Right lobe of liver (tissue), 6 donors: ENCODE measurements at regions not wholly inside any gene's neighbourhood (a gene's known extent, or its start where the extent isn't known, plus 50 kb on each side); places are given as distances from the start of the nearest gene placed in this dataset.

Experiments
- ATAC-seq, 4 donors: fragments of 200-7000 bp; cut with Tn5 transposase; one replicate each; pipeline ENCODE4 v1.9.1; 2020; ENCODE audit warnings: mild to moderate bottlenecking in 4 of 4, moderate library complexity in 4 of 4
- DNase-seq, 3 donors: peaks; one replicate each; pipeline ENCODE4 v3.0.0-alpha.2; 2020
- H3K27ac ChIP-seq, 3 donors: fragments of 200-600 bp; one replicate each; pipeline ENCODE4 v1.8.0; 2022
- H3K27me3 ChIP-seq, 2 donors: fragments of 200-600 bp; one replicate each; pipeline ENCODE4 v1.8.0; 2022
- H3K36me3 ChIP-seq, 4 donors: fragments of 200-600 bp; sonication (generic) in 1 of 4; one replicate each; pipeline versions ENCODE4 v1.5.1 to v1.8.0; 2017 to 2022; ENCODE audit warnings: control low read depth in 1 of 4
- H3K4me1 ChIP-seq, 4 donors: fragments of 200-600 bp; sonication (generic) in 1 of 4; one replicate each; pipeline versions ENCODE4 v1.5.1 to v1.8.0; 2017 to 2022; ENCODE audit warnings: control low read depth in 1 of 4
- H3K4me3 ChIP-seq, 3 donors: fragments of 200-600 bp; one replicate each; pipeline ENCODE4 v1.8.0; 2022
- H3K9me3 ChIP-seq, 4 donors: fragments of 200-600 bp; sonication (generic) in 1 of 4; one replicate each; pipeline versions ENCODE4 v1.5.1 to v1.8.0; 2017 to 2022; ENCODE audit warnings: control low read depth in 1 of 4
- CTCF ChIP-seq, 4 donors: fragments of 200-600 bp in 3 of 4; fragments of 450-650 bp in 1 of 4; IDR thresholded peaks; one replicate each; pipeline versions ENCODE4 v1.5.1 to v1.8.0; 2016 to 2022; ENCODE audit warnings: antibody characterized with exemption in 4 of 4, mild to moderate bottlenecking in 2 of 4
- POLR2A ChIP-seq: fragments of 450-650 bp; IDR thresholded peaks from one replicate; pipeline ENCODE4 v1.6.1; 2017; ENCODE audit warnings: antibody characterized with exemption, mild to moderate bottlenecking
- WGBS: methylation state at CpG from one replicate; pipeline ENCODE4 v1.1.6; 2018; ENCODE audit warnings: low coverage, low lambda C conversion rate; ENCODE audit not compliant: insufficient coverage; ENCODE audit errors: missing lambda C conversion rate; 5-methylcytosine and 5-hydroxymethylcytosine counted together
- intact Hi-C, 2 donors: fragments of 100-400 bp; cut with DNase I; formaldehyde crosslinking; loops; one replicate each; pipeline versions ENCODE4 v1.11.2 to v1.14.1; 2022
- donor health status: DM: no; HTN: yes; CAD: no.
- donor health status: DM: no; HTN: no; CAD: no.
- donor health status: DM: no; HTN: no; CAD: no.
- donor health status: DM: no; HTN: yes; CAD: no.
- donor health status: DM: no; HTN: yes; CAD: no.

- H3K4me1 ChIP-seq, result no peaks in the 10 kb centered on the region
- no peaks in the 10 kb centered on the region for H3K9me3 ChIP-seq
- H3K27me3 ChIP-seq, result no peaks in the 10 kb centered on the region
- H3K36me3 ChIP-seq, result no peaks in the 10 kb centered on the region
- no peak overlapping the region for H3K27ac ChIP-seq
- peak in 3 of 4 donors; percentile 25 to 36 (median 31) for ATAC-seq
- no peak overlapping the region for H3K4me3 ChIP-seq
- no peak for DNase-seq
- 27% methylated on average over 4 of the region's 4 CpGs for whole genome bisulfite sequencing
- intact Hi-C loops, result no loop called here
- TF ChIP-seq POLR2A (no peak), CTCF (IDR thresholded peaks at IDR 0.05) (no peak)
These were observed 139.1 kb downstream of the CDH26 start for GRCh38 chr20:60097285-60097684.

- no peak overlapping the region for H3K27ac ChIP-seq
- WGBS, result 32% methylated on average over 2 of the region's 5 CpGs
These were observed 142.6 kb downstream of the CDH26 start for GRCh38 chr20:60100780-60101179.

GRCh38 chr20:60101201-60101890, 143.1 kb downstream of the CDH26 start:
- H3K9me3 ChIP-seq, result no peaks in the 10 kb centered on the region
- no peaks in the 10 kb centered on the region for H3K4me1 ChIP-seq
- intact Hi-C loops, result no loop called here
- DNase-seq (no peak), ATAC-seq (no peak)
- no peak overlapping the region for H3K27ac ChIP-seq
- H3K4me3 ChIP-seq, result no peak overlapping the region
- TF ChIP-seq CTCF (IDR thresholded peaks at IDR 0.05), result no peak
- no peak for TF ChIP-seq POLR2A
- no peaks in the 10 kb centered on the region for H3K36me3 ChIP-seq
- H3K27me3 ChIP-seq, result no peaks in the 10 kb centered on the region
- 64% methylated on average over 11 of the region's 13 CpGs for WGBS

More at GRCh38 chr20:60100780-60101179, 142.6 kb downstream of the CDH26 start:
- no peak overlapping the region for H3K4me3 ChIP-seq
- no peaks in the 10 kb centered on the region for H3K4me1 ChIP-seq
- no peaks in the 10 kb centered on the region for H3K9me3 ChIP-seq
- H3K36me3 ChIP-seq, result no peaks in the 10 kb centered on the region
- no peak for TF ChIP-seq POLR2A
- TF ChIP-seq CTCF (IDR thresholded peaks at IDR 0.05), result no peak
- intact Hi-C loops, result no loop called here
- DNase-seq, result no peak
- ATAC-seq, result no peak
- no peaks in the 10 kb centered on the region for H3K27me3 ChIP-seq

GRCh38 chr20:60101891-60102281, 143.7 kb downstream of the CDH26 start:
- Histone ChIP-seq H3K4me3 (no peak overlapping the region), H3K9me3 (no peaks in the 10 kb centered on the region), H3K4me1 (no peaks in the 10 kb centered on the region), H3K27ac (no peak overlapping the region), H3K36me3 (no peaks in the 10 kb centered on the region), H3K27me3 (no peaks in the 10 kb centered on the region)
- DNase-seq, result no peak
- WGBS, result 86% methylated on average over 6 of the region's 9 CpGs
- ATAC-seq, result peak in 1 of 4 donors; percentile 16
- intact Hi-C loops, result no loop called here
- TF ChIP-seq POLR2A (no peak), CTCF (IDR thresholded peaks at IDR 0.05) (no peak)
